ENCODE measurements at regions not wholly inside any gene's neighbourhood (a gene's known extent, or its start where the extent isn't known, plus 50 kb on each side); places are given as distances from the start of the nearest gene placed in this dataset.
"Not testable (repeated sequence)": the region's sequence is repeated elsewhere in the genome, so short reads cannot be mapped to it uniquely, and the experiment has no call there.

- H3K4me3 ChIP-seq (ENCODE audit: low read depth, low read length), result no peak overlapping the region
- no peak for TF ChIP-seq CTCF (IDR thresholded peaks at IDR 0.05; ENCODE audit: control insufficient read depth, extremely low read depth, insufficient read depth)
- DNase-seq (ENCODE audit: low read depth), result no peak
These were observed 96.2 kb upstream of the ALG10 start for GRCh38 chr12:33926095-33926494.

GRCh38 chr12:33937669-33938068 lies 84.6 kb upstream of the ALG10 start:
- DNase-seq (ENCODE audit: low read depth), result not testable (repeated sequence)

GRCh38 chr12:33942172-33942571 lies 80.1 kb upstream of the ALG10 start:
- TF ChIP-seq CTCF (IDR thresholded peaks at IDR 0.05; ENCODE audit: control insufficient read depth, extremely low read depth, insufficient read depth), result 0 out of 2 replicates have a peak, but pooled peaks have one; percentile 3
- no peak overlapping the region for H3K4me3 ChIP-seq (ENCODE audit: low read depth, low read length)
- no peak for DNase-seq (ENCODE audit: low read depth)

More at GRCh38 chr12:33937669-33938068, 84.6 kb upstream of the ALG10 start:
- H3K4me3 ChIP-seq (ENCODE audit: low read depth, low read length), result not testable (repeated sequence)

- no peak for TF ChIP-seq CTCF (IDR thresholded peaks at IDR 0.05; ENCODE audit: control insufficient read depth, extremely low read depth, insufficient read depth)
- H3K4me3 ChIP-seq (ENCODE audit: low read depth, low read length), result no peak overlapping the region
- DNase-seq (ENCODE audit: low read depth), result no peak
These were observed 77.4 kb upstream of the ALG10 start for GRCh38 chr12:33944703-33945437.

- DNase-seq (ENCODE audit: low read depth), result no peak
- H3K4me3 ChIP-seq (ENCODE audit: low read depth, low read length), result no peak overlapping the region
- TF ChIP-seq CTCF (IDR thresholded peaks at IDR 0.05; ENCODE audit: control insufficient read depth, extremely low read depth, insufficient read depth), result no peak
These were observed 76.9 kb upstream of the ALG10 start for GRCh38 chr12:33945438-33945784.

- not testable (repeated sequence) for DNase-seq (ENCODE audit: low read depth); H3K4me3 ChIP-seq (ENCODE audit: low read depth, low read length)
These were observed 56.1 kb upstream of the ALG10 start for GRCh38 chr12:33966219-33966618.

- no peak for TF ChIP-seq CTCF (IDR thresholded peaks at IDR 0.05; ENCODE audit: control insufficient read depth, extremely low read depth, insufficient read depth)
- DNase-seq (ENCODE audit: low read depth), result no peak
- H3K4me3 ChIP-seq (ENCODE audit: low read depth, low read length), result no peak overlapping the region
These were observed 54.5 kb upstream of the ALG10 start for GRCh38 chr12:33967760-33968159.

All from LNCaP clone FGC (cell line).